Upper lobe of right lung (tissue), 1 donor: ENCODE measurements at regions not wholly inside any gene's neighbourhood (a gene's known extent, or its start where the extent isn't known, plus 50 kb on each side); places are given as distances from the start of the nearest gene placed in this dataset.
A peak's percentile ranks its signal among the peaks of the same experiment; 100 is the strongest.

Experiments used
- ATAC-seq: fragments of 200-7000 bp; cut with Tn5 transposase; one replicate; pipeline ENCODE4 v1.9.1; 2020; ENCODE audit warnings: mild to moderate bottlenecking, moderate library complexity
- DNase-seq: peaks from one replicate; pipeline ENCODE4 v3.0.0-alpha.2; 2020
- H3K27ac ChIP-seq: fragments of 200-600 bp; one replicate; pipeline ENCODE4 v1.8.0; 2022
- H3K27me3 ChIP-seq: fragments of 200-600 bp; one replicate; pipeline ENCODE4 v1.8.0; 2022; ENCODE audit warnings: mild to moderate bottlenecking
- H3K36me3 ChIP-seq: fragments of 200-600 bp; one replicate; pipeline ENCODE4 v1.8.0; 2022
- H3K4me1 ChIP-seq: fragments of 200-600 bp; one replicate; pipeline ENCODE4 v1.8.0; 2022
- H3K4me3 ChIP-seq: fragments of 200-600 bp; one replicate; pipeline ENCODE4 v1.8.0; 2022; ENCODE audit warnings: mild to moderate bottlenecking
- H3K9me3 ChIP-seq: fragments of 200-600 bp; one replicate; pipeline ENCODE4 v1.8.0; 2022
- CTCF ChIP-seq: fragments of 200-600 bp; IDR thresholded peaks from one replicate; pipeline ENCODE4 v1.8.0; 2022; ENCODE audit warnings: antibody characterized with exemption
- intact Hi-C: fragments of 100-400 bp; cut with DNase I; formaldehyde crosslinking; loops from one replicate; pipeline ENCODE4 v1.11.0; 2022
- donor health status: DM: no; HTN: yes; CAD: no; lungs with severe emphysema.

- DNase-seq (no peak), ATAC-seq (no peak)
- Histone ChIP-seq H3K36me3 (no peaks in the 10 kb centered on the region), H3K27ac (no peak overlapping the region), H3K9me3 (no peaks in the 10 kb centered on the region), H3K4me1 (no peaks in the 10 kb centered on the region), H3K4me3 (no peak overlapping the region), H3K27me3 (no peaks in the 10 kb centered on the region)
- intact Hi-C loops: no loop called here
- no peak for TF ChIP-seq CTCF
Measured at GRCh38 chrX:4971646-4972045, 1257.0 kb downstream of the NLGN4X start.

GRCh38 chrX:4964112-4964511, 1250.7 kb upstream of the PRKX start:
- no peak overlapping the region for H3K4me3 ChIP-seq
- H3K27me3 ChIP-seq: no peaks in the 10 kb centered on the region
- no peak for ATAC-seq
- no peak for TF ChIP-seq CTCF
- H3K27ac ChIP-seq: no peak overlapping the region
- no peak for DNase-seq
- H3K4me1 ChIP-seq: no peaks in the 10 kb centered on the region
- intact Hi-C loops: no loop called here
- H3K9me3 ChIP-seq: no peaks in the 10 kb centered on the region
- H3K36me3 ChIP-seq: no peaks in the 10 kb centered on the region

DNA sequence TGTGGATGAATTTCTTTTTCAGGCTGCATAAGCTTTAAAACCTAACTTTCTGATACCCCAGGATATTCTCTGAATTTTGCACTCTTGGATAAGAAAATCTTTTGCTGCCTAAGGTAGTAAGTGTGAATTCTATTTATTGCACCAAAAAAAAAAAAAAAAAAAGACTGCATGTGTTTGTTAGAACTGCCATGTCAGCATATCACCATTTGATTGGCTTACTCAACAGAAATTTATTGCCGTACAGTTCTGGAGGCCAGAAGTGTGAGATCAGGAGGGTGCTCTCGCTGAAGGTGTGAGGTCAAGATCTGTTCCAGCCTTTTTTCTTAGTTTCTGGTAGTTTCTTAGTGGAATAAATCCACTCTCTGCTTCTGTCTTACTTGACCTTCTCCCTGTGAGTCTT, 1250.0 kb upstream of the PRKX start:
- H3K27ac ChIP-seq: no peak overlapping the region
- ATAC-seq (no peak), DNase-seq (no peak)
- TF ChIP-seq CTCF: no peak
- H3K4me3 ChIP-seq: no peak overlapping the region
- H3K9me3 ChIP-seq: no peaks in the 10 kb centered on the region
- intact Hi-C loops: no loop called here
- H3K4me1 ChIP-seq: no peaks in the 10 kb centered on the region
- no peaks in the 10 kb centered on the region for H3K36me3 ChIP-seq
- H3K27me3 ChIP-seq: no peaks in the 10 kb centered on the region

DNA sequence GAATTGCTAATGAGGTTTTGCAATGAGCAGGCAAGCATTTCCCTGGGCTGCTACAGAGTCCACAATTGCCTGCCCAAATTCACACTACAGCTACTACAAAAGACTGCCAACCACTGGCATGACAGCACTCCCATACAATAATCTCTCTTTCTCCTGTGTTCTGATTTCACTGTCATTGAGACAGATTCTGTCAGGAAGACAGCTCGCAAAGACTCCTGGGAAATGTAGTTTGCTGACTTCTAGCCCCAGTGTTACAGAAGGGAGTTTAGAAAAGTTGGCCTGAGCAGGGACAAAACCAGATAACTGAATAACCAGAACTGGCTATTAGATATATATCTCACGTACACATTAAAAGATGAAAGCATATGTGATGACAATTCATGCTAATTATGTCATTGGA, 1231.3 kb upstream of the PRKX start:
- no peak for ATAC-seq
- DNase-seq: no peak
- H3K27ac ChIP-seq: no peak overlapping the region
- no peaks in the 10 kb centered on the region for H3K27me3 ChIP-seq
- intact Hi-C loops: no loop called here
- no peak overlapping the region for H3K4me3 ChIP-seq
- TF ChIP-seq CTCF: no peak
- H3K9me3 ChIP-seq: no peaks in the 10 kb centered on the region
- H3K36me3 ChIP-seq: no peaks in the 10 kb centered on the region
- H3K4me1 ChIP-seq: no peaks in the 10 kb centered on the region

DNA sequence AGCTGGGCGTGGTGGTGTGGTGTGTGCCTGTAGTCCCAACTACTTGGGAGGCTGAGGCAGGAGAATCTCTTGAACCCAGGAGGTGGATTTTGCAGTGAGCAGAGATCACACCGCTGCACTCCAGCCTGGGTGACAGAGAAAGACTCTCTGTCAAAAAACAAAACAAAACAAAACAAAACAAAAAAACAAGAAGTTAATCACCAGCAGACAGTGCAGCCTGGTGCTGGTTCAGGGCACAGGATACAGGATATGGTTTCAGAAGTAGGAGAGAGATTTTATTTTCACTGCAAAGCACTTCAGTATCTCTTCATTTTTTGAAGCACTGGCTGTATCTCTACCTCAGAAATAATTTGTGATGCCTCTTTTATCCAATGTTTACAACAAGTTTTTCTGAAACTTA, 1222.9 kb upstream of the PRKX start:
- TF ChIP-seq CTCF: no peak
- intact Hi-C loops: no loop called here
- H3K27me3 ChIP-seq: no peaks in the 10 kb centered on the region
- no peaks in the 10 kb centered on the region for H3K4me1 ChIP-seq
- no peaks in the 10 kb centered on the region for H3K36me3 ChIP-seq
- no peaks in the 10 kb centered on the region for H3K9me3 ChIP-seq
- no peak for ATAC-seq
- H3K4me3 ChIP-seq: no peak overlapping the region
- DNase-seq: no peak
- no peak overlapping the region for H3K27ac ChIP-seq

GRCh38 chrX:4935846-4936245, 1222.4 kb upstream of the PRKX start:
- TF ChIP-seq CTCF: no peak
- Histone ChIP-seq H3K4me1 (no peaks in the 10 kb centered on the region), H3K9me3 (no peaks in the 10 kb centered on the region), H3K27ac (no peak overlapping the region), H3K36me3 (no peaks in the 10 kb centered on the region), H3K27me3 (no peaks in the 10 kb centered on the region), H3K4me3 (no peak overlapping the region)
- peak; percentile 76 for ATAC-seq
- intact Hi-C loops: no loop called here
- no peak for DNase-seq
